ENCODE measurements at regions not wholly inside any gene's neighbourhood (a gene's known extent, or its start where the extent isn't known, plus 50 kb on each side); places are given as distances from the start of the nearest gene placed in this dataset.
"Not testable (repeated sequence)": the region's sequence is repeated elsewhere in the genome, so short reads cannot be mapped to it uniquely, and the experiment has no call there.

DNA sequence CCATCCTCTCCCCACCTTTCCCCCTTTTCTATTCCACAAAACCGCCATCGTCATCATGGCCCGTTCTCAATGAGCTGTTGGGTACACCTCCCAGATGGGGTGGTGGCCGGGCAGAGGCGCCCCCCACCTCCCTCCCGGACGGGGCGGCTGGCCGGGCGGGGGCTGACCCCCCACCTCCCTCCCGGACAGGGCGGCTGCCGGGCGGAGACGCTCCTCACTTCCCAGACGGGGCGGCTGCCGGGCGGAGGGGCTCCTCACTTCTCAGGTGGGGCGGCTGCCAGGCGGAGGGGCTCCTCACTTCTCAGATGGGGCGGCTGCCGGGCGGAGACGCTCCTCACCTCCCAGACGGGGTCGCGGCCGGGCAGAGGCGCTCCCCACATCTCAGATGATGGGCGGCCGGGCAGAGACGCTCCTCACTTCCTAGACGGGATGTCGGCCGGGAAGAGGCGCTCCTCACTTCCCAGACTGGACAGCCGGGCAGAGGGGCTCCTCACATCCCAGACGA is 404.4 kb upstream of the BTBD3 start:
- not testable (repeated sequence) for H3K27me3 ChIP-seq (ENCODE audit: insufficient read depth, low read length); H3K27ac ChIP-seq (ENCODE audit: low read depth, low read length); H2AFZ ChIP-seq (ENCODE audit: low read length, unreplicated experiment); H3K4me3 ChIP-seq (ENCODE audit: low read depth, low read length); H3K36me3 ChIP-seq (ENCODE audit: insufficient read depth, low read length); H3K79me2 ChIP-seq (ENCODE audit: control insufficient read depth, insufficient read depth, low read length, unreplicated experiment); H3K4me1 ChIP-seq (ENCODE audit: control insufficient read depth, insufficient read depth, low read length, unreplicated experiment)

DNA sequence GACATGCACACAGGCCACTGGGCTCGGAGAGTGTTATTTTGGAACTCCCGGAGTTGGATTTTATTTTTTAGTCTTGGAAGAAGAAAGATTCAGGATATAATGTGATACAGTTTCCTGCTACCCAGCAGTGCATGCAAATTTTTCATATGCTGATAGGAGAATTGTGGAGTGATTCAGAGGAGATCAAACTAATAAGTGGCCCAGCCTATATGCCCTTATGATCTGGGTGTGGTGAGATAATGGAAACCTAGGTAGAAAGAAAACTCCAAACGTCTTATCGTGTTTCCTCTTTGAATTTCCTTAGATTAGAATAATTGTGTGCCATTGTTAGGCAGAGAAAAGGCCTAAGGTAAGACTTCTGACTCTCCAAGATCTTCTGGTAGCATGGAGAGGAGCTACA is 401.2 kb upstream of the BTBD3 start:
- Histone ChIP-seq H3K4me1 (ENCODE audit: control insufficient read depth, insufficient read depth, low read length, unreplicated experiment) (no peaks in the 10 kb centered on the region), H3K79me2 (ENCODE audit: control insufficient read depth, insufficient read depth, low read length, unreplicated experiment) (no peaks in the 10 kb centered on the region), H3K27ac (ENCODE audit: low read depth, low read length) (no peak overlapping the region), H2AFZ (ENCODE audit: low read length, unreplicated experiment) (no peak overlapping the region), H3K27me3 (ENCODE audit: insufficient read depth, low read length) (peaks cover 14% of the 10 kb centered on the region), H3K36me3 (ENCODE audit: insufficient read depth, low read length) (no peaks in the 10 kb centered on the region), H3K4me3 (ENCODE audit: low read depth, low read length) (no peak overlapping the region)

DNA sequence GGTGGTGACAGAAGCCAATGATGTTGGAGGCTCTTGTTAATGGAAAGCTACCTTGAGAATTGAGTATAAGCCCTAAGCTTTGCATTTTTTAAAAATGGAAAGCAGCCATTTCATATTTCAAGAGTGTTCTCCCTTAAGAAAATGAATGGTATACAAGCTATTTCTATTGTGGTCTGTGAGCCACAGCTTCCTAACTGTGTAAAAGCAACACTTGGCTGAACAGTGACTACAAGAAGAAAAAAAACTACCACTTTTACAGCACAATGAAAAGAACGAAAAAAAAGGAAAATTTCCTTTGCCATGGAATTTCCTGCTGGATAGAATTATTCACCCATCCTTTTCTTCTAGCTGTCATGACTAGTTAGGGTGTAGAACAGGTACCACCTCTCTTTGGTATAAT is 397.1 kb upstream of the BTBD3 start:
- H3K4me3 ChIP-seq (ENCODE audit: low read depth, low read length): no peak overlapping the region
- H3K27ac ChIP-seq (ENCODE audit: low read depth, low read length): no peak overlapping the region
- no peak overlapping the region for H2AFZ ChIP-seq (ENCODE audit: low read length, unreplicated experiment)
- peaks cover 35% of the 10 kb centered on the region for H3K27me3 ChIP-seq (ENCODE audit: insufficient read depth, low read length)
- H3K79me2 ChIP-seq (ENCODE audit: control insufficient read depth, insufficient read depth, low read length, unreplicated experiment): no peaks in the 10 kb centered on the region
- no peaks in the 10 kb centered on the region for H3K36me3 ChIP-seq (ENCODE audit: insufficient read depth, low read length)
- no peaks in the 10 kb centered on the region for H3K4me1 ChIP-seq (ENCODE audit: control insufficient read depth, insufficient read depth, low read length, unreplicated experiment)

DNA sequence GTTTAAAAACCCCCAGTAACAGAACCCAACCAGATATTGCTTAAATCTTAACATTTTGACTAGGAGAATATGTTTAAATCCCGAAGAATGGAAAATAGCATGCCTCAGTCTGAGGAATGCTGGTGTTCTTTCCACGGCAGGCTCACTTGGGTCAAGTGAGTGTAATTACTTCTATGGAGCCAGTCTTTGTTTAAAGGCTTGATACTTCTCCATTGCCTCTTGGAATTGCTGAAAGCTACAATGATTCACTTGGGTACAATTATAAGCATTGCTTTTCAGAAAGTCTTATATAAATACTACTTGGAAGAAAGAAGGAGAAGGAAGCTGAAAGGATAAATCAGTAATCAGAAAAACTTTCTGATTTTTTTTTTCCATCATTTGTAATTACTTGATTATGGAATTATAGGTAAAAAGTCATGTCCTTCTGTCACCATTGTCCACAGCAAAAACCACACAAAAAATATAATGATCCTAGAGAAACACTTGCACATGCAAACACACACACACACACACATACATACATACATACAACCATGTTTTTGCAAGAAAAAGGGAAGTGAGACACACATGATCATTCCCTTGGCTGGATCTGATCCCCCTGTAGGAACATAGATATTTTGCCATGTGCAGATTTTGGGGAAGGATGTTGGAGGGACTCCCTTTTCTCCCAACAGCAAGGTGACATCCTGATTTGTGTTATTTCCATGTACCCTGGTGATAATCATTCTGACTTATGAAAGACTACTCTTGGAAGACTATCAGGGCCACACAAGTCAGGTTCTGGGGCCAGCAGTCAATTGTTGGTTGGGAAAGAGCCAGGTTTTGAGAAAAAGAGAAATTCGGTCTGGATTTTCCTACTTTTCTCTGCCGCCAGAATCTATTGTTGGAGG is 396.0 kb upstream of the BTBD3 start:
- H3K27me3 ChIP-seq (ENCODE audit: insufficient read depth, low read length): peaks cover 35% of the 10 kb centered on the region

DNA sequence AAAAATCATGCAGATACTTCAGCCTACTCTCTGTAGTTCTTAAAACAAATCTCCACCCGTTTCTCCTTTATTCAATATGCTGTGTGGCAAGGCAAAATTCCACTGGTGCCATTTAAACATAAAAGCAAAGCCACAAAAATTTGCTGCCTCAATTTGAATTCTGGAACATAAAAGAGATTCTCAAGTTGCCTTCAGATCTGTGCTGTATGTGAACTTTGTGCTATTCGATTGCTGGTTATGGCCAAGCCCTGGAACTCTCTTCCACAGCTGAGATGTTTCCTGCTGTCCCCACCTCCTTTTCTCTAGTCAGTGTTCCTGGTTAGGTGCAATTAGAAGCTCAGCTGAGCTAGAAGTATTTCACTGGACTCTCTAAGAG is 395.3 kb upstream of the BTBD3 start:
- H3K36me3 ChIP-seq (ENCODE audit: insufficient read depth, low read length): no peaks in the 10 kb centered on the region
- no peak overlapping the region for H3K4me3 ChIP-seq (ENCODE audit: low read depth, low read length)

More for the DNA sequence above, 396.0 kb upstream of the BTBD3 start:
- Histone ChIP-seq H3K4me3 (ENCODE audit: low read depth, low read length) (no peak overlapping the region), H2AFZ (ENCODE audit: low read length, unreplicated experiment) (no peak overlapping the region), H3K79me2 (ENCODE audit: control insufficient read depth, insufficient read depth, low read length, unreplicated experiment) (no peaks in the 10 kb centered on the region), H3K36me3 (ENCODE audit: insufficient read depth, low read length) (no peaks in the 10 kb centered on the region), H3K27ac (ENCODE audit: low read depth, low read length) (no peak overlapping the region), H3K4me1 (ENCODE audit: control insufficient read depth, insufficient read depth, low read length, unreplicated experiment) (no peaks in the 10 kb centered on the region)

DNA sequence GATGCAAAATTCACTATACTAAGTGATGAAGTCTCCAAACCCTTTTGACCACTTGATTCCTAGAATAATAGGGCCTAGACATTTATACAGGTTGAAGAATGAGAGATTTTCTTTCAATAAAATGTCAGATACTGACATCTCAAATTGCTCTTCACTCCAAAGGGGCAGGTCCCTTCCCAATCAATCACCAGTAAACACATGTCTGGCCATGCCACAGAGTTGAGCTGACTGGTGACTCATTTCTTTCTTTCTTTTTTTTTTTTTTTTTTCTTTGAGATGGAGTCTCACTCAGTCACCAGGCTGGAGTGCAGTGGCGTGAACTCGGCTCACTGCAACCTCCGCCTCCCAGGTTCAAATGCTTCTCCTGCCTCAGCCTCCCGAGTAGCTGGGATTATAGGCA is 388.6 kb upstream of the BTBD3 start:
- H2AFZ ChIP-seq (ENCODE audit: low read length, unreplicated experiment): no peak overlapping the region
- no peak overlapping the region for H3K27ac ChIP-seq (ENCODE audit: low read depth, low read length)
- H3K4me1 ChIP-seq (ENCODE audit: control insufficient read depth, insufficient read depth, low read length, unreplicated experiment): no peaks in the 10 kb centered on the region

More for the DNA sequence above, 395.3 kb upstream of the BTBD3 start:
- no peak overlapping the region for H3K27ac ChIP-seq (ENCODE audit: low read depth, low read length)
- H3K4me1 ChIP-seq (ENCODE audit: control insufficient read depth, insufficient read depth, low read length, unreplicated experiment): no peaks in the 10 kb centered on the region
- no peak overlapping the region for H2AFZ ChIP-seq (ENCODE audit: low read length, unreplicated experiment)
- H3K79me2 ChIP-seq (ENCODE audit: control insufficient read depth, insufficient read depth, low read length, unreplicated experiment): no peaks in the 10 kb centered on the region
- peaks cover 35% of the 10 kb centered on the region for H3K27me3 ChIP-seq (ENCODE audit: insufficient read depth, low read length)

DNA sequence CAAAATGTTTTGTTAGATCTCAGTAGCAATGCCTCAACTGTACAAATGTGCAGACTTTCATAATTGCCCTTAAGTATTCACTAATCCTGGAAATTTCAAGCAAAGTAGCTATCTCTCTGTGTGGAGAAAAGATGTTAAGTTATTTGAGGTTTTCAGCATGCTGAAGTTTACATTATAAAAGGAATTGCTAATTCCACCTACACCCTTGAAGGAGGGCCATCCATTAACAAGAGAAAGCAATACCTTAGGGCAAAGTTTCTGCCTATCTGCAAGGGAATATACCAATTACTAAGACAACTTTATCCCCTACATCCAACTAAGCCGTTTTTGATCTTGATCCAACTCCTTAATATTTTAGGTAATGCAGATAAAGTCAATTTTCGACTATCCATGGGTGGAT is 380.7 kb upstream of the BTBD3 start:
- Histone ChIP-seq H3K36me3 (ENCODE audit: insufficient read depth, low read length) (no peaks in the 10 kb centered on the region), H3K79me2 (ENCODE audit: control insufficient read depth, insufficient read depth, low read length, unreplicated experiment) (no peaks in the 10 kb centered on the region), H3K4me1 (ENCODE audit: control insufficient read depth, insufficient read depth, low read length, unreplicated experiment) (no peaks in the 10 kb centered on the region), H3K4me3 (ENCODE audit: low read depth, low read length) (no peak overlapping the region), H3K27me3 (ENCODE audit: insufficient read depth, low read length) (peaks cover 11% of the 10 kb centered on the region; the same call in 1 of the 2 replicates), H3K27ac (ENCODE audit: low read depth, low read length) (no peak overlapping the region), H2AFZ (ENCODE audit: low read length, unreplicated experiment) (no peak overlapping the region)

More for the DNA sequence above, 388.6 kb upstream of the BTBD3 start:
- Histone ChIP-seq H3K79me2 (ENCODE audit: control insufficient read depth, insufficient read depth, low read length, unreplicated experiment) (no peaks in the 10 kb centered on the region), H3K27me3 (ENCODE audit: insufficient read depth, low read length) (0 out of 2 replicates have a peak, but pooled peaks cover under 1% of the 10 kb centered on the region), H3K36me3 (ENCODE audit: insufficient read depth, low read length) (no peaks in the 10 kb centered on the region), H3K4me3 (ENCODE audit: low read depth, low read length) (no peak overlapping the region)

DNA sequence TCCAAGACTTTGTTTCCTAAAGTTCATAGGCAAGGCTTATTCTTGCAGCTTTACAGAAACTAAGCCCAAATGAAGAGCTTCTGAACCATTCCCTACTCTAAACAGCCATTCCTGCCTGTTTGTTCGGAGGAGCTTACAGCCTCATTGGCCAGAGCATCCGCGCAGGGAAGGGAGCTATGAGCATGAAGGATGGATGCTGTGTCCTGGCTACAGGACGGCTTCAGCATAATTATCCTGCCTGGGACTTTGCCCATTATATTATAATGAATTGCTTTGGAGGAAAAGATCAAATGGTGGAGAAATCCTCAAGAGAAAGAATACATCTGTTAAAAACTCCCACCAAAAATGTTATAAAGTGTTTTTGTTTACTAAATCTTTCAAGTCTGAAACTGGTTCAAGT is 378.2 kb upstream of the BTBD3 start:
- Histone ChIP-seq H3K79me2 (ENCODE audit: control insufficient read depth, insufficient read depth, low read length, unreplicated experiment) (no peaks in the 10 kb centered on the region), H3K4me1 (ENCODE audit: control insufficient read depth, insufficient read depth, low read length, unreplicated experiment) (peaks cover 7% of the 10 kb centered on the region), H3K27me3 (ENCODE audit: insufficient read depth, low read length) (peaks cover 7% of the 10 kb centered on the region; the same call in 1 of the 2 replicates), H3K27ac (ENCODE audit: low read depth, low read length) (no peak overlapping the region), H3K36me3 (ENCODE audit: insufficient read depth, low read length) (no peaks in the 10 kb centered on the region), H3K4me3 (ENCODE audit: low read depth, low read length) (no peak overlapping the region), H2AFZ (ENCODE audit: low read length, unreplicated experiment) (no peak overlapping the region)

DNA sequence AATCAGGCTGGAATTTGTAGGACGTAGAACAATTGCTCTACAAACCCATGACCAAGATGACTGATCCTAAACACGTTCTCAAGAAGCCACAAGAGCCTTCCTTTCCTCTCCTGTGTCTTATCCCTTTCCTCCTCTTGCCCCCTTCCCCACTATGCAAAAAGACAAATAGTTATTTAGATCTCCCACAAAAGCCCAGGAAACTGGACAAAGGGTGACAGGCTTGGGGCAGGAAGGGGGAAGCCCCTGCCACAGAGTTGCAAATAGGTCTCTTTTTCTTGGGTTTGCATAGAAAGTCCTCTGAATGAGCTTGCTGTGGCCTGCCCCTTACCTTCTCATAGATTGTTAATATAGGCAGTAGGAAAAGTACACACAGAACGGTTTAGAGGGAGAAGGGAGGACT is 377.1 kb upstream of the BTBD3 start:
- peaks cover 7% of the 10 kb centered on the region for H3K4me1 ChIP-seq (ENCODE audit: control insufficient read depth, insufficient read depth, low read length, unreplicated experiment)
- no peak overlapping the region for H3K27ac ChIP-seq (ENCODE audit: low read depth, low read length)
- H3K27me3 ChIP-seq (ENCODE audit: insufficient read depth, low read length): peaks cover 7% of the 10 kb centered on the region; the same call in 1 of the 2 replicates
- no peak overlapping the region for H3K4me3 ChIP-seq (ENCODE audit: low read depth, low read length)
- H3K36me3 ChIP-seq (ENCODE audit: insufficient read depth, low read length): no peaks in the 10 kb centered on the region
- no peak overlapping the region for H2AFZ ChIP-seq (ENCODE audit: low read length, unreplicated experiment)
- H3K79me2 ChIP-seq (ENCODE audit: control insufficient read depth, insufficient read depth, low read length, unreplicated experiment): no peaks in the 10 kb centered on the region

DNA sequence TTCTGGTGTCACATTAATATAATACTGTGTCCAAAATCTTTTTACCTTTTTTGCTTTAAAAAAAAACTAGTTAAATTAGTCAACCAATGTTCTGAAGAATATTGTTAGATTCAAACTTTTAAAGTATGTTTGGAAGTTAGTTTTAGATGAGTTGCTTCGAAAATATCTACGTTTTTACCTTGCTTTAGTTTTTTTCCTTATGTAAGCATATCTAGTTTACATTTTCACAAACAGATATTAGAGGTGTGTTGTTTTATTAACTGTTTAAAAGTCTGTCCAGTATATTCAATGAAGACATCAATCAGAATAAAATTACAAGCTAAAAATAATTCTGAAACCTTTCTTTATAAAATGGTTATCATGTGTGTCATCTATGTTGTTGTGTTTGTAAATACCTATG is 375.0 kb upstream of the BTBD3 start:
- no peaks in the 10 kb centered on the region for H3K79me2 ChIP-seq (ENCODE audit: control insufficient read depth, insufficient read depth, low read length, unreplicated experiment)
- no peak overlapping the region for H3K4me3 ChIP-seq (ENCODE audit: low read depth, low read length)
- peaks cover 7% of the 10 kb centered on the region for H3K4me1 ChIP-seq (ENCODE audit: control insufficient read depth, insufficient read depth, low read length, unreplicated experiment)
- H3K27me3 ChIP-seq (ENCODE audit: insufficient read depth, low read length): no peaks in the 10 kb centered on the region
- H3K36me3 ChIP-seq (ENCODE audit: insufficient read depth, low read length): no peaks in the 10 kb centered on the region
- H2AFZ ChIP-seq (ENCODE audit: low read length, unreplicated experiment): no peak overlapping the region
- no peak overlapping the region for H3K27ac ChIP-seq (ENCODE audit: low read depth, low read length)
